ENCODE measurements at regions not wholly inside any gene's neighbourhood (a gene's known extent, or its start where the extent isn't known, plus 50 kb on each side); places are given as distances from the start of the nearest gene placed in this dataset.

GRCh38 chr18:65459741-65460140, 291.1 kb upstream of the CDH7 start:
- no peak overlapping the region for H3K4me3 ChIP-seq (ENCODE audit: low read depth, low read length)
- ChIA-PET POLR2A (no interaction called here), CTCF (no interaction called here)
- no peak for DNase-seq (ENCODE audit: low read depth)
- H3K36me3 ChIP-seq (ENCODE audit: control insufficient read depth, insufficient read depth, low read length): no peaks in the 10 kb centered on the region
- H3K27me3 ChIP-seq (ENCODE audit: control insufficient read depth, insufficient read depth, low read length): no peaks in the 10 kb centered on the region
- no peak for TF ChIP-seq CTCF (IDR thresholded peaks at IDR 0.05; ENCODE audit: insufficient read depth, low read depth, low read length)

- Histone ChIP-seq H3K36me3 (ENCODE audit: control insufficient read depth, insufficient read depth, low read length) (no peaks in the 10 kb centered on the region), H3K4me3 (ENCODE audit: low read depth, low read length) (no peak overlapping the region), H3K27me3 (ENCODE audit: control insufficient read depth, insufficient read depth, low read length) (no peaks in the 10 kb centered on the region)
- CTCF ChIA-PET: no interaction called here
- DNase-seq (ENCODE audit: low read depth): no peak
- POLR2A ChIA-PET: no interaction called here
- TF ChIP-seq CTCF (IDR thresholded peaks at IDR 0.05; ENCODE audit: insufficient read depth, low read depth, low read length): no peak
Observed at GRCh38 chr18:65458871-65459270, 291.9 kb upstream of the CDH7 start.

GRCh38 chr18:65439188-65439587, 311.6 kb upstream of the CDH7 start:
- TF ChIP-seq CTCF (IDR thresholded peaks at IDR 0.05; ENCODE audit: insufficient read depth, low read depth, low read length): no peak
- CTCF ChIA-PET: no interaction called here

GRCh38 chr18:65436430-65436829, 314.4 kb upstream of the CDH7 start:
- DNase-seq (ENCODE audit: low read depth): no peak
- no peak for TF ChIP-seq CTCF (IDR thresholded peaks at IDR 0.05; ENCODE audit: insufficient read depth, low read depth, low read length)
- no peaks in the 10 kb centered on the region for H3K36me3 ChIP-seq (ENCODE audit: control insufficient read depth, insufficient read depth, low read length)
- no peaks in the 10 kb centered on the region for H3K27me3 ChIP-seq (ENCODE audit: control insufficient read depth, insufficient read depth, low read length)
- CTCF ChIA-PET: no interaction called here
- POLR2A ChIA-PET: no interaction called here
- H3K4me3 ChIP-seq (ENCODE audit: low read depth, low read length): no peak overlapping the region

More at GRCh38 chr18:65439188-65439587, 311.6 kb upstream of the CDH7 start:
- H3K36me3 ChIP-seq (ENCODE audit: control insufficient read depth, insufficient read depth, low read length): no peaks in the 10 kb centered on the region
- POLR2A ChIA-PET: no interaction called here
- DNase-seq (ENCODE audit: low read depth): no peak
- H3K4me3 ChIP-seq (ENCODE audit: low read depth, low read length): no peak overlapping the region
- H3K27me3 ChIP-seq (ENCODE audit: control insufficient read depth, insufficient read depth, low read length): no peaks in the 10 kb centered on the region

- H3K36me3 ChIP-seq (ENCODE audit: control insufficient read depth, insufficient read depth, low read length): no peaks in the 10 kb centered on the region
- no peak for TF ChIP-seq CTCF (IDR thresholded peaks at IDR 0.05; ENCODE audit: insufficient read depth, low read depth, low read length)
- ChIA-PET POLR2A (no interaction called here), CTCF (no interaction called here)
- no peaks in the 10 kb centered on the region for H3K27me3 ChIP-seq (ENCODE audit: control insufficient read depth, insufficient read depth, low read length)
- no peak for DNase-seq (ENCODE audit: low read depth)
- H3K4me3 ChIP-seq (ENCODE audit: low read depth, low read length): no peak overlapping the region
Observed at GRCh38 chr18:65435534-65435933, 315.3 kb upstream of the CDH7 start.
